ENCODE measurements at regions not wholly inside any gene's neighbourhood (a gene's known extent, or its start where the extent isn't known, plus 50 kb on each side); places are given as distances from the start of the nearest gene placed in this dataset.

DNA sequence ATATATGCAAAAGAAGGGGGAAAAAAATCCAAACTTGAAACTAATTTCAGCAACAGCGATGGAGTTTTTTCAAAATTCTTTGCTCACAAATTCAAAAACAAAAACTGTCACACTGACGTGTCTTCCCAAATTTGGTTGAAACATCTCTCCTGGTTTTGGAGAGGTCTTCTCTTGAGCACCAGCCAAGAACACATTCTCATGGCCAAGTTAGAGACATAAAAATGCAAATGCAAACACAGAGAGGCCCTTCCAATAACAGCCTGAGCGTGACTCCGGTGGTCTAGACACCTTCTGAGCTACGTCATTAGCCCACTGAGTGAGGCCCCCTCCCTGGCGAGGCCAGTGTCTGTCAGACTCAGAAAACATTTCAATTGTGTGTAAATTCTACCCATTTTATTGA lies 436.0 kb upstream of the PROK2 start:
- H3K79me2 ChIP-seq (ENCODE audit: insufficient read depth): no peaks in the 10 kb centered on the region
- H3K9me2 ChIP-seq: no peaks in the 10 kb centered on the region
- H3K36me3 ChIP-seq (replicated peaks in 1 of 2; ENCODE audit: control insufficient read depth in 1 of 2, insufficient read depth in 2 of 2, low read length in 1 of 2): no peaks in the 10 kb centered on the region
- H3K4me3 ChIP-seq (ENCODE audit: low read depth in 2 of 2, low read length in 1 of 2): no peak overlapping the region
- WGBS (ENCODE audit: low lambda C conversion rate): 65% methylated on average over 6 of the region's 6 CpGs
- H3K9ac ChIP-seq: no peak overlapping the region
- no peaks in the 10 kb centered on the region for H3F3A ChIP-seq (replicated peaks; ENCODE audit: insufficient read depth)
- H3K4me1 ChIP-seq (ENCODE audit: control insufficient read depth in 1 of 2, insufficient read depth in 2 of 2, low read depth in 1 of 2, low read length in 1 of 2): no peaks in the 10 kb centered on the region; a peak in 1 of 4 replicates
- DNase-seq: no peak
- no peak overlapping the region for H3K27ac ChIP-seq (ENCODE audit: low read depth in 2 of 2, low read length in 1 of 2)
- H2AFZ ChIP-seq (ENCODE audit: low read depth): no peak overlapping the region
- TF ChIP-seq POLR2AphosphoS5 (IDR thresholded peaks at IDR 0.05; ENCODE audit: low read depth, low read length): no peak
- TF ChIP-seq FOXJ3 (CRISPR knock-in tag; IDR thresholded peaks at IDR 0.05): no peak
- TF ChIP-seq RXRA (IDR thresholded peaks at IDR 0.05; ENCODE audit: borderline replicate concordance, low read depth): no peak
- TF ChIP-seq MEF2A (IDR thresholded peaks at IDR 0.05; ENCODE audit: borderline replicate concordance, low read depth): no peak
- no peak for TF ChIP-seq SMC3 (IDR thresholded peaks at IDR 0.05; ENCODE audit: low read depth, low read length)
- no peak for TF ChIP-seq NFIC (IDR thresholded peaks at IDR 0.05; ENCODE audit: borderline replicate concordance)
- no peak for TF ChIP-seq USF1 (IDR thresholded peaks at IDR 0.05; ENCODE audit: borderline replicate concordance, low read depth)
- TF ChIP-seq TCF12 (IDR thresholded peaks at IDR 0.05): no peak
- TF ChIP-seq JUND (IDR thresholded peaks at IDR 0.05): no peak
- peaks cover 10% of the 10 kb centered on the region; the same call in 1 of the 2 replicates for H3K9me3 ChIP-seq
- ChIA-PET POLR2A (no interaction called here), CTCF (no interaction called here)
- H3K27me3 ChIP-seq (ENCODE audit: insufficient read depth): no peaks in the 10 kb centered on the region
- no peaks in the 10 kb centered on the region for H4K20me1 ChIP-seq (ENCODE audit: insufficient read depth)
- H3K4me2 ChIP-seq: no peak overlapping the region

DNA sequence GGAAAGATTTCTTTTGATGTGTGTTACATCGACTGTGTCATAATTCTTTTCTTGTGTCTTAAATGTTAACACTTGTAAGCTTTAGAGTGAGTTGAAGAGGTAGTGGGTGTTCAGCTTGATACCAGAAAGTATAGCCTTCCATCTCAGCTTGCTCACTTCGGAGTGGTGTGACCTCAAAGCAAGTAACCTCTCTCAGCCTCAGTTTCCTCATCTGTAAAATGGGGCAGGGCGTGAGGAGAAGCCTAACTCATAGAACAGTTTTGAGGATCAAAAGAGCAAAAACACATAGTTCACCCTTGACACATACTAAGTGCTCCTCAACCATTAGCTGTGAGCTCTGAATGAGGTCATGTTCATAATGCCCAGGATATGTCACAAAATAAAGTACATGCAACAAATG lies 434.8 kb upstream of the PROK2 start:
- H3K4me2 ChIP-seq: no peak overlapping the region
- H4K20me1 ChIP-seq (ENCODE audit: insufficient read depth): no peaks in the 10 kb centered on the region
- WGBS (ENCODE audit: low lambda C conversion rate): 25% methylated on average over 3 of the region's 3 CpGs
- POLR2A ChIA-PET: no interaction called here
- H3K27ac ChIP-seq (ENCODE audit: low read depth in 2 of 2, low read length in 1 of 2): no peak overlapping the region
- H3K9me3 ChIP-seq: peaks cover 8% of the 10 kb centered on the region; the same call in 1 of the 2 replicates
- no peaks in the 10 kb centered on the region for H3K9me2 ChIP-seq
- CTCF ChIA-PET: interaction anchor here (1.2 kb wide), 1 partner anchor 70 kb away, joined by 3 read pairs; no protein-coding TSS in a partner anchor
- DNase-seq: no peak
- no peak overlapping the region for H3K4me3 ChIP-seq (ENCODE audit: low read depth in 2 of 2, low read length in 1 of 2)
- no peak overlapping the region for H3K9ac ChIP-seq
- no peaks in the 10 kb centered on the region for H3F3A ChIP-seq (replicated peaks; ENCODE audit: insufficient read depth)
- H3K4me1 ChIP-seq (ENCODE audit: control insufficient read depth in 1 of 2, insufficient read depth in 2 of 2, low read depth in 1 of 2, low read length in 1 of 2): no peaks in the 10 kb centered on the region; a peak in 1 of 4 replicates
- H3K36me3 ChIP-seq (replicated peaks in 1 of 2; ENCODE audit: control insufficient read depth in 1 of 2, insufficient read depth in 2 of 2, low read length in 1 of 2): no peaks in the 10 kb centered on the region
- no peaks in the 10 kb centered on the region for H3K79me2 ChIP-seq (ENCODE audit: insufficient read depth)
- TF ChIP-seq EP300 (IDR thresholded peaks at IDR 0.05; ENCODE audit: borderline replicate concordance in 1 of 2, low read depth in 1 of 2, low read length in 1 of 2) (no peak), TCF12 (IDR thresholded peaks at IDR 0.05) (no peak), PBX3 (IDR thresholded peaks at IDR 0.05) (no peak), TEAD4 (IDR thresholded peaks at IDR 0.05; ENCODE audit: borderline replicate concordance, insufficient read depth) (no peak), JUND (IDR thresholded peaks at IDR 0.05) (no peak), SMC3 (IDR thresholded peaks at IDR 0.05; ENCODE audit: low read depth, low read length) (no peak), YY1 (IDR thresholded peaks at IDR 0.05; ENCODE audit: low read depth) (no peak), FOXJ3 (CRISPR knock-in tag; IDR thresholded peaks at IDR 0.05) (no peak), CHD2 (IDR thresholded peaks at IDR 0.05; ENCODE audit: low read length, partially characterized antibody) (no peak), RFX5 (IDR thresholded peaks at IDR 0.05; ENCODE audit: low read length) (no peak), FOSL2 (IDR thresholded peaks at IDR 0.05; ENCODE audit: borderline replicate concordance, low read depth) (no peak), RXRA (IDR thresholded peaks at IDR 0.05; ENCODE audit: borderline replicate concordance, low read depth) (no peak), SIN3A (IDR thresholded peaks at IDR 0.05; ENCODE audit: borderline replicate concordance, low read depth, low read length) (no peak)
- TF ChIP-seq, protein P1, sequence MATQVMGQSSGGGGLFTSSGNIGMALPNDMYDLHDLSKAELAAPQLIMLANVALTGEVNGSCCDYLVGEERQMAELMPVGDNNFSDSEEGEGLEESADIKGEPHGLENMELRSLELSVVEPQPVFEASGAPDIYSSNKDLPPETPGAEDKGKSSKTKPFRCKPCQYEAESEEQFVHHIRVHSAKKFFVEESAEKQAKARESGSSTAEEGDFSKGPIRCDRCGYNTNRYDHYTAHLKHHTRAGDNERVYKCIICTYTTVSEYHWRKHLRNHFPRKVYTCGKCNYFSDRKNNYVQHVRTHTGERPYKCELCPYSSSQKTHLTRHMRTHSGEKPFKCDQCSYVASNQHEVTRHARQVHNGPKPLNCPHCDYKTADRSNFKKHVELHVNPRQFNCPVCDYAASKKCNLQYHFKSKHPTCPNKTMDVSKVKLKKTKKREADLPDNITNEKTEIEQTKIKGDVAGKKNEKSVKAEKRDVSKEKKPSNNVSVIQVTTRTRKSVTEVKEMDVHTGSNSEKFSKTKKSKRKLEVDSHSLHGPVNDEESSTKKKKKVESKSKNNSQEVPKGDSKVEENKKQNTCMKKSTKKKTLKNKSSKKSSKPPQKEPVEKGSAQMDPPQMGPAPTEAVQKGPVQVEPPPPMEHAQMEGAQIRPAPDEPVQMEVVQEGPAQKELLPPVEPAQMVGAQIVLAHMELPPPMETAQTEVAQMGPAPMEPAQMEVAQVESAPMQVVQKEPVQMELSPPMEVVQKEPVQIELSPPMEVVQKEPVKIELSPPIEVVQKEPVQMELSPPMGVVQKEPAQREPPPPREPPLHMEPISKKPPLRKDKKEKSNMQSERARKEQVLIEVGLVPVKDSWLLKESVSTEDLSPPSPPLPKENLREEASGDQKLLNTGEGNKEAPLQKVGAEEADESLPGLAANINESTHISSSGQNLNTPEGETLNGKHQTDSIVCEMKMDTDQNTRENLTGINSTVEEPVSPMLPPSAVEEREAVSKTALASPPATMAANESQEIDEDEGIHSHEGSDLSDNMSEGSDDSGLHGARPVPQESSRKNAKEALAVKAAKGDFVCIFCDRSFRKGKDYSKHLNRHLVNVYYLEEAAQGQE (IDR thresholded peaks at IDR 0.05; ENCODE audit: low read depth, low read length): no peak
- TF ChIP-seq, protein P2, sequence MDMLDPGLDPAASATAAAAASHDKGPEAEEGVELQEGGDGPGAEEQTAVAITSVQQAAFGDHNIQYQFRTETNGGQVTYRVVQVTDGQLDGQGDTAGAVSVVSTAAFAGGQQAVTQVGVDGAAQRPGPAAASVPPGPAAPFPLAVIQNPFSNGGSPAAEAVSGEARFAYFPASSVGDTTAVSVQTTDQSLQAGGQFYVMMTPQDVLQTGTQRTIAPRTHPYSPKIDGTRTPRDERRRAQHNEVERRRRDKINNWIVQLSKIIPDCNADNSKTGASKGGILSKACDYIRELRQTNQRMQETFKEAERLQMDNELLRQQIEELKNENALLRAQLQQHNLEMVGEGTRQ (IDR thresholded peaks at IDR 0.05; ENCODE audit: borderline replicate concordance, low read depth, low read length): no peak
- TF ChIP-seq, protein P3, sequence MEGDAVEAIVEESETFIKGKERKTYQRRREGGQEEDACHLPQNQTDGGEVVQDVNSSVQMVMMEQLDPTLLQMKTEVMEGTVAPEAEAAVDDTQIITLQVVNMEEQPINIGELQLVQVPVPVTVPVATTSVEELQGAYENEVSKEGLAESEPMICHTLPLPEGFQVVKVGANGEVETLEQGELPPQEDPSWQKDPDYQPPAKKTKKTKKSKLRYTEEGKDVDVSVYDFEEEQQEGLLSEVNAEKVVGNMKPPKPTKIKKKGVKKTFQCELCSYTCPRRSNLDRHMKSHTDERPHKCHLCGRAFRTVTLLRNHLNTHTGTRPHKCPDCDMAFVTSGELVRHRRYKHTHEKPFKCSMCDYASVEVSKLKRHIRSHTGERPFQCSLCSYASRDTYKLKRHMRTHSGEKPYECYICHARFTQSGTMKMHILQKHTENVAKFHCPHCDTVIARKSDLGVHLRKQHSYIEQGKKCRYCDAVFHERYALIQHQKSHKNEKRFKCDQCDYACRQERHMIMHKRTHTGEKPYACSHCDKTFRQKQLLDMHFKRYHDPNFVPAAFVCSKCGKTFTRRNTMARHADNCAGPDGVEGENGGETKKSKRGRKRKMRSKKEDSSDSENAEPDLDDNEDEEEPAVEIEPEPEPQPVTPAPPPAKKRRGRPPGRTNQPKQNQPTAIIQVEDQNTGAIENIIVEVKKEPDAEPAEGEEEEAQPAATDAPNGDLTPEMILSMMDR (IDR thresholded peaks at IDR 0.05): no peak
- H3K27me3 ChIP-seq (ENCODE audit: insufficient read depth): no peaks in the 10 kb centered on the region
- no peak overlapping the region for H2AFZ ChIP-seq (ENCODE audit: low read depth)
